ENCODE measurements at regions not wholly inside any gene's neighbourhood (a gene's known extent, or its start where the extent isn't known, plus 50 kb on each side); places are given as distances from the start of the nearest gene placed in this dataset.

DNA sequence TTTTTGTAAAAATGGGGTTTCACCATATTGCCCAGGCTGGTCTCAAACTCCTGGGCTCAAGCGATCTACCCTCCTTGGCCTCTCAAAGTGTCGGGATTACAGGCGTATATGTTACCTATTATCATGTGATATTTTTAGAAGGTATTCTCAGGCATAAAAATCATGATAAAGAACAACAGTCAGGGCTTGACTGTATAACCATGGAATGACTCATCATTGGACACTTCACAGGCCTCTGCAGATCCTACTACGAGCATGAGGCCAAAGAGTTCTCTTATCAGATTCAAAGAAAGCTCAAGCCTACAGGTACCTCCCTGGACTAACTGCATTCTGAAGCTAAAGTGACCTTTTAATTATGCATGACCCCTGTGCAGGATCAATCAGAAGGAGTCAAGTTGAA, 91.7 kb upstream of the PRICKLE2 start:
- DNase-seq (ENCODE audit: low spot score), result peak; percentile 5

DNA sequence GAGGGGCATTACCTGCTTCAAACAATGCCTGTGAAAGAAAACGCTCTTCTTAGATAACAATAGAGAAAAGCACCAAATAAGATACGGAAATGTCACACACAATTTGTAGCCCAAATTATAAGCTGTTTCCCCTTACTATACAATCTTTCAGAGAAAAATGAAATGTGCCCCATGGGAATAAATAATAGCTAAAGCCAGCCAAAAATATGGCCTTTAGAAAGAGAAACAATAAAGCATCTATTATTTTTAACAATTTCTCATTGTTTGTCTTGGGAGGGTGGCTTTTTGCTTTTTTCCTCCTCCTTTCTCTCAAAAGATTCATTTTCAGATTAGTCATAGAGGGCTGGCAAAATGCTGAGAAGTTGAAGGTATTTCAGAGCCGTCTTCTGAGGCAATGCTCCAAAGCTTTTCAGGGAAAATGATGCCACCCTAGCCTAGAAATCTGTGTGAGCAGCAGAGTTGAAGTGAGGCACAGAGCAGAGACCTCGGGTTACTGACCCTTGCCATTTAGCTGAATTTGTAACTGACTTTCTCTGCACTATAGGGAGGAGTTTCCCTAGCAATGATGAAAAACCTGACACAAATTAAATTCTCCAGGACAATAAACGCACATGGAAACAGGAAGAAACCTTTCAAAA, 86.3 kb upstream of the PRICKLE2 start:
- no peak for DNase-seq (ENCODE audit: low spot score)

DNA sequence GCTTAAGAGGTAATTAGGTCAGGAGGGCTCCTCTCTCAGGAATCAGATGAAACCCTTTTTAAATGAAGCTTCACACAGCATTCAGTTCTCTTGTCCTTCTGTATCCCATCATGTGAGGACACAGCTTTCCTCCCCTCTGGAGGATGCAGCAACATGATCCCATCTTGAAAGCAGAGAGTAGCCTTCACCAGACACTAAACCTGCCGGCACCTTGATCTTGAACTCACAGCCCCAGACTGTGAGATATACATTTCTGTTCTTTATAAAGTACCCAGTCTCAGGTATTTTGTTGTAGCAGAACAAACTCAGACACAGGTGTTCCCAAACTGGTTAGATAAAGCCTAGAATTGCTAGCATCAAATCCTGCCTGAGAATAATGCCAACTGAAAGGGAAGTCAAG, 83.7 kb upstream of the PRICKLE2 start:
- no peak for DNase-seq (ENCODE audit: low spot score)

DNA sequence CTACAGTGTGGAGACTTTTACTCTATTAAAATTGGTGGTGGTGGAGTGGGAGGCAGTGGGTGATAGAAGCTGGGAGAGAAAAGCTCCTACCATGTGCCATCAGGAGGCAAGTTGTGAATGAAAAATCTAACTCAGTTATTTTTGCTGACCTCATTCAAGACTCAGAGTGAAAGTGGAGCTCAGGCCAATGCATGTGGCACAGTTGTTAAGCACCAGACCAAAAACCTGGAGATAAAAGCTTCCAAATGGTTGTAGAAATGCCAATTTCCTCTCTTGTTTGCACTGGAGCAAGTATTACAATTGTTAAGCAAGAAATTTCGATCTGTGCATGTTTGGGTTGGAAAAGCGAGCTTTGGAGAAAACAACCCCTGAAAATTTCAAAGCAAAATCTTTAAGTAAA, 81.5 kb upstream of the PRICKLE2 start:
- DNase-seq (ENCODE audit: low spot score), result no peak

DNA sequence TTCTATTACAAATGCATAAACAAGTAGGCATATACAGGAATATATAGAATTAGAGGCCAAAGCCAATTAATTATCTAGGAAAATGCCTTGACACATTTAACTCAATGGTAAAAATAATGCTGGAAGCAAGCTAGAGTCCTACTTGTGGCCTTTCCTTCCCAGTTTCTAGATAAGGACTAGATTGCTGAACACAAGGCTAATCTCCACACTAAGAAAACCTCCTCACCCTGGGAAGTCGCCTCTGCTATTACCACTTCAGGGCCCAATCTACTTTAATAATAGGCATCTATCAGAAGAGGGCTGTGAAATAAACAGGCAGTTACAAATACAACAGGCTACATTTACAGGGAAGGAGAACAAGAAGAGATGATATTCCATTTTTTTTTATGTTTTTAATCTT, 80.5 kb upstream of the PRICKLE2 start:
- no peak for DNase-seq (ENCODE audit: low spot score)

DNA sequence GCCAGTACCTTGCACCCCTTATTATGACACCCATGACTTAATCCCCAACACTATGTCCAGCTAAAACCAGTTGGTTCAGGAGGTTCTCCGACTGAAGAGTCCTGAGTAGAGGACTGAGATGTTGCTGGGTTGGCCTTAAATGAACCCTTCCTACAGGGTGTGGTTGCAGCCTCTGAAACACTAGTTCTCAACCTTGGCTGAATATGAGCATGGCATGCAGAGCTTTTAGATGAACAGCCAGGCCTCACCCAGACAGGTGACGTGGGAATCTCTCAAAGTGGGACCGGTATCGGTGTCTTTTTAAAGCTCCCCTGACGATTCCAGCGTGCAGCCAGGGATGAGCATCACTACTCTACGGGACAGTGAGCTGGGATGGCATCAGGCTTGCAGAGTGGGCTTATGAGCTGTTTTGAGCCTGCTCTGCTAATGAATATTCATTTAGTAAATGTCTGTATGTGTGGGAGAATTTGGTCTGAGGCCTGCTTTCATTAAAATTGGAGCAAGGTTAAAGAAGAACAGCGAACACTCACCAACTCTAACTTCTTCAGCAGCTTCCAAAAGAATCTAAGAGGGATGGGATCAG, 79.7 kb upstream of the PRICKLE2 start:
- DNase-seq (ENCODE audit: low spot score), result no peak

DNA sequence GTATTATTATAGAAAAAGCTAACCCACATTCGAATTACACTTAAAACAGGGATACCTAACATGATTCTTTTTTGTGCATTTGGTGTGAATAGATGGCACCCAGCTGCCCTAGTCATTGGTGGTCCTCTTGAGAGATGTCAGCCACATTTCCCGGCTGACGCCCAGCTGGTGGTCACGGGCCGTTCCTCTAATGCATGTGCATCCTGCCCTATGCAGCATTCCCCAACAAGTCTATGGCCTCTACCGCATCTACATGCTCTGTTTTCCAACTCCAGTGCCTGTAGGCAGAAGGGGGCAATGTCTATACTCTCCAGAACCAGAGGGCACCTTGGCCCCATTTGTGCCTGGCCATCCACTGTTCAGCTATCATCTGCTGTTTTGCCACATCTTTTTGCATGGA, 78.6 kb upstream of the PRICKLE2 start:
- DNase-seq (ENCODE audit: low spot score), result no peak

DNA sequence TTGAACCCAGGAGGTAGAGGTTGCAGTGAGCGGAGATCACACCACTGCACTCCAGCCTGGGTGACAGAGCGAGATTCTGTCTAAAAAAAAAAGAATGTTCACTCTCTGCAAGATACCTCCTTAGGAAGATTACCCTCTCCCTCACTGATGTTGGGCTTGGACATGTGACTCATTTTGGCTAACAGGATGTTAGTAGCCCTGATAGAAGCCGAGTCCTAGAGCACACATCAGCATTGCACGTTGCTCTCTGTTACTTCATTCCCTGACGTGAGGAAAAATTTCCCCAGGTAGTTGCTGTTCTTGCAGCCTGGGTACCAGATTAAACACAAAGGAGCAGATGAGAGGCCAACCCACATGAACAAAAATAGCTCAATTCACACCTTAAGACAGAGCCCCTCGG, 78.1 kb upstream of the PRICKLE2 start:
- no peak for DNase-seq (ENCODE audit: low spot score)

DNA sequence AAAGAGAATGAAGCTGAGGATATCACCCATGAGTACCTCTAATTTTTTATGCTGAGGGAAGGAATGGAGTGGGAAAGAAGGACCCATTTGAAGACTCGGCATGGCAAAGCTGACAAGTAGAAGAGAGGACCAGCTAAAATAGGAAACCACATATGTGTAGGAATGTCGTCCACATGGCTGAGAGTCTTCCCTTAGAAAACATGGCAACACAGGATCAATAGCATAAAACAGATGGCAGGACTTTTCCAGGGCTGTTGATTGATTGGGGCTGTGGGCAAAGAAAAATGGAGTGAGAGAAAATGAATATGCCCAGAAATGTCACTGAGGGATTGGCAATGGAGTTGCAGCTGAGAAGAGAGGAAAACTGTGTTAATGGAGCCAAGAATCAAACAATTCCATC, 76.2 kb upstream of the PRICKLE2 start:
- DNase-seq (ENCODE audit: low spot score), result no peak

DNA sequence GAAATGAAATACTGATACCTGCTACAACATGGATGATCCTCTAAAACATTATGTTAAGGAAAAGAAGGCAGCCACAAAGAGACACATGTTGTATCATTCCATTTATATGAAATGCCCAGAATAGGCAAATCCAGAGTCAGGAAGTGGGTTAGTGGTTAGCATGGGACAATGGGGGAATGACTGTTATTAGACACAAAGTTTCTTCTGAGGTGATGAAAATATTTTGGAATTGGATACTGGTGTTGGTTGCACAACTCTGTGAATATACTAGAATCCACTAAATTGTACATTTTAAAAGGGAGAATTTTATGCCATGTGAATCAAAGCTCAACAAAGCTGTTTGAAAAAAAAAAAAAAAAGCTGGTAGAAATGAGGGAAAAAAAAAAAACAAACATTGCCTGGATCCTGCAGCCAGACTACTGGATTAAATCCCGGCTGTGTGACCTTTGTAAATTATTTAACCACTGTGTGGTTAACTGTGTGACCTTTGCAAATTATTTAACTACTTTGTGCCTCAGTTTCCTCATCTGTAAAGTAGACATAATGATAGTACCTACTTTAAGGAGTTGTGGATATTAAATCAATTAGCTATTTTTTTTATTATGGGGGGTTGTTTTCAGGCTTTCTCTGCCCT, 75.6 kb upstream of the PRICKLE2 start:
- DNase-seq (ENCODE audit: low spot score), result no peak

DNA sequence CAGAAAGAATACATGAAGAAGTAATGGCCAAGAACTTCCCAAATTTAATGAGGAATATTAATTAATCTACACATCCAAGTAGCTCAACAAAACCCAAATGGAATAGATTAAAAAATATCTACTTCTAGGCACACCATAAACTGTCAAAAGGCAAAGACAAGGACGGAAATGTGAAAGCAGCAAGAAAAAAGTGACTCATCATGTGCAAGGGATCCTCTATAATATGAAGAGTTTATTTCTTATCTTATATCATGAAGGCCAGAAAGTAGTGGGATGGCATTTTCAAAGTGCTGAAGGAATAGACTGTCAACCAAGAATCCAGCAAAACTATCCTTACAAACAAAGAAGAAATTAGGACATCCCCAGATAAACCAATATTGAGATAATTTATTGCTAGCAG, 73.9 kb upstream of the PRICKLE2 start:
- DNase-seq (ENCODE audit: low spot score), result no peak

DNA sequence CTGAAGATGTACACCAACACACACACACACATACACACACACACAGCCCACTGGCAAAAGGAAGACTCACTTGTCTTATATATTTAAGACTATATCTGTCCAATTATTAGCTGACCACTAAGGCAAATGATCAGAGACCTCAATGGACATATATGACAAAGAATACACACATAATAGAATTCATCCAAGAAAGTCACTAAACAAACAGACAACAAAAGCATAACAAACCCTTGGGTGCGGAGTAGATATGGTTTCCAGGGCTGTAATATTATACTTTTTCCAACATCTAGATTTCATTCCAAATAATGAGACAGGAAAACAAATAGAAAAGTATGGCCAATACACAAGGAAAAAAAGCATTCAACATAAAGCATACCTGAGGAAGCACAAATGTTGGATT, 72.3 kb upstream of the PRICKLE2 start:
- DNase-seq (ENCODE audit: low spot score), result no peak

DNA sequence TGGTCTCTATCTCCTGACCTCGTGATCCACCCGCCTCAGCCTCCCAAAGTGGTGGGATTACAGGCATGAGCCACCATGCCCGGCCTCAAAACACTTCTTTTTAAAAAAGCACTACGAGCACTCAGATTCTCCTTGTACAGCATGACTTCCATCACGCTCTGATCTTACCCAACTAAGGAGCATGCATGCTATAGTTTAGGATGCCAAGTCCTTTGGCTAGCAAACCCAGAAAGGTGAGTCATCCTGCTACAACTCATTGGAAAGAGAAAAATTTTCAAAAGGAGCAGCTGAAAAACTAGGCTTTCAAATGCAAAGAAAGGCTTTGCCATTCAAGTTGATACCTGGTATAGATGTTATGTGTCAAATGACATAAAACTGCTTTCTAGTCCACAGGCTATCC, 70.3 kb upstream of the PRICKLE2 start:
- no peak for DNase-seq (ENCODE audit: low spot score)

DNA sequence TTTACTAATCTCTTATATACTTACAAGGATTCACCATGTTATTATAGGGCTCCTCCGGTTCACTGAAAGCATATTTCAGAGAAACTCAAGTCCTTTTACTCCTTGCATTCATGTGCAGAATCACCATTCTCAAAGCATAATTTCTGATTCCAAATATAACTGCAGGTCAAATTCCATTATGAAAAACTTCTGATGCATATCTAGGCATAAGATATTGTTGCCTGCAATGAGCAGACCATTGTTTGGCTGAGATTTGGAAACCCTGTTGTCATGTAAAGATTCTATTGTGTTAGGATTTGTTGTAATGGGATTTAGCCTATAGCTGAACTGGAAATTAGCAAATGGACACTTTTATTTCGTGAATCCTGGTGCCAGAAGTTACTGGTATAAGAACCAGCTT, 69.5 kb upstream of the PRICKLE2 start:
- DNase-seq (ENCODE audit: low spot score), result no peak

DNA sequence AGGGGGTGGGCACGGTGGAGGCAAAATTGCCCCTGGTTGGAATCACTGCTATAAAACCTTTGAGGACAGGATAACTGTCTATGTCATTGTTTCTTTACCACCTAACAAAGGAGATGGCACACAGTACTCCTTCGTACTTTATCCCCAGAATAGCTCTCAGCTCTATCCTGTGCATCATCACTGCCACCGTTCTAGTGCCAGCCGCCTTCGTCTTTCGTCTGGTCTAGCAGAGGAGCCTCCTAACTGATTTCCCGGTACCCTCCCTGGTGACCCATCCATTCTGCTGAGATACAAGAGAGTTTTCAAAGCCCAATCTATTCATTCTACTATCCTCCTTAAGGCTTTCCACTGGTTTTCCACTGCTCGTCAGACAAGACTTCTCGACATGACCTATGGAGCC, 67.9 kb upstream of the PRICKLE2 start:
- DNase-seq (ENCODE audit: low spot score), result no peak

DNA sequence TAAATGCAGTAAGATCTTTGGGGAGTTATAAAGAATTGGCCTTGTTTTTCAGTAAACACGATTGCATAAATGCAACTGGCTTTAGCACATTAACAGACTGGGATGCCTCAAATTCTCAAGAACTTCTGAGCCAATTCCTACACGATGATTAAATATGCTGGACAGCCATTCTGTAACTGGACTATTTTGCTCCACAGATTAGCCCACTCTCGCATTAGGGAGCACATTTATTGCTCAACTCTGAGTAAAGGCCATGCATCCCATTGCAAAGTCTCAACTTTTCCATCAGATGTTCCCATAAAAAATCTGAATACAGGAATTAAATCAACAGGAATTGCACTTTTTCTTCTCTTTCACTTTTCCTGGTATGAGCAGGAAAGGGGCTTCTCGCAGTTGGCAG, 66.7 kb upstream of the PRICKLE2 start:
- no peak for DNase-seq (ENCODE audit: low spot score)

DNA sequence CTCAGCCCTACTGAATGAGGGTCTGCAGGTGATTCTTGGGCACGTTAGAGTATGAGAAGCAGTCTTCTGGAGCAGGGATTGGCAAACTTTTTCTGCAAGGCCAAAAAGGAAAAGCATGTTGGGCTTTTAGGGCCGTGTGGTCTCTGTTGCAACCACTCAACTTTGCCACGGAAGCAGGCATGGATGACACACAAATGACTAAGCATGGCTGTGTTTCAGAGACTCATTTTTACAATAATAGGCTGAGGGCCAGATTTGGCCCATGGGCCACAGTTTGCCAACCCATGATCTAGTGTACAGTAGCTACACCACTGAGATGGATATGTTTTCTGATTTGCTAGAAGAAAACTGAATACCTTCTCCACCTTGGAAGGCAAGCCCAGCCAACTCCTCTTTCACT, 66.1 kb upstream of the PRICKLE2 start:
- DNase-seq (ENCODE audit: low spot score), result peak; percentile 21

DNA sequence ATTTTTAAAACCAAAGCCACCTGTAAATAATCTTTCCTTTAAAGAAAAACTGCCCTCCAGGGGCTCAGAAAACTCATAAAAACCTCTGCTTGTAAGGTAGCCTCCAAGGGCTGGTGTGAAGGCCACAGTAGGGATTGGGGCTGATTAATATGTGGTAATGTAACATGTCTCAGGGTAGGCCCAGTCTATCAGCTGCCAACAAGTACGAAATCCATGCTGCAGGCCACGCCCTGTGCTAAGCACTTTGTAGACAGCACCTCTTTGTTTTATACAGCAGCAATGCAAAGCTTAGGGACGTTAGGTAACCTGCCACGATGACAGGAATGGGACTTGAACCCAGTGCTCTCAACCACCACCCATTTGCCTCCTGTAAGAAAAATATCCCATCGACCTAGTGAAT, 65.6 kb upstream of the PRICKLE2 start:
- peak; percentile 46 for DNase-seq (ENCODE audit: low spot score)

DNA sequence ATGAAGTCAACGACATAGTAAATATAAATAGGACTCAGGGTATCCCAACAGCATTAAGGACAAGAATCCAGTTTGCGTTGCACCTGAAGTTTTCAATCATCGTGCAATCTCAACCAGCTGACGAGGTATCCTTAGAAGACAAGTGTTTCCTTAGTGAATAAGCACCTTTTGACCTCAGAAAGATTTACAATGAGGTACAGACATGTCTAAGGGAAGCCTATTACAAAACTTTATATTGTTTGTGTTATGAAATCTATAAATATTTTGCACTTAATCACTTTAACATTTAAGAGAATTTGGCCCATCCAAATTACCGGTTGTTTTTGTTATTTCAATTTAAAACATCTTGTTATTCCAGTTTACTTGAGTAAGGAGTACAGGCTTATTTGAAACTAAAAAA, 64.9 kb upstream of the PRICKLE2 start:
- no peak for DNase-seq (ENCODE audit: low spot score)

DNA sequence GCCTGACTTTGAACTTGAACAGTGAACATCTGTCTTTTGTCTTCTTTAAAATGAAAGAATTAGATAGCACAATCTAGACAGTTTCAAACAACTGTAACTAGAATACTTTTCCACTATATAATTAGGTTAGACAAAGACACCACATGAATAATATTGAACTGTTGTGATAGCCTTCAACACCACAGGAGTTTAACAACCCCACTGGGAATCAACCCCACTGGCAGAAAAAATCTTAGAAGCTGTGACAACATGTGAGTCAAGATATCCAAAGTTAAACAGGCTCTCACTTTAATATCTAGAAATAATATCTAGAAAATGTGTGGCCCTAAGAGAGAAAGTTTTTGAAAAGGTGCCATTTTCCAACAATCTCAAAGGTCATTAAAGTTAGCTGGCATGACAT, 64.4 kb upstream of the PRICKLE2 start:
- no peak for DNase-seq (ENCODE audit: low spot score)

DNA sequence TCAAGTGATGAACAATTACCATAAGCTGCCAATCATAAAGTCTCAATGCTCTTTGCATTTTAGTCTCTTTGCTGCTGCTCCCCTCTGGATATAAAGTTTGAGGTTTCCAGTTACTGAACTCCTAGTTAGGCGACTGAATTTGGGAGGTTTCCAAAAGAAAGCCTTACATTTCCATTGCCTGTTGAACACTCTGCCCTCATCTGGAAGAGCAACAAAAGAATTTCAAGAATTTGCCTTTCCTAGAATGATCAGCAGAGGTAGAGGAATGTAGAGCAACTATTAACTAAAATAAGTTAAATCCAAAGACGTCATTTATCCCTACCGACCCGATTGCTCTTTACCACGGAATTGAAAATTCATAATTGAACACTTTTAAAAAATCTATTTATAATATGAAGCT, 53.4 kb upstream of the PRICKLE2 start:
- DNase-seq (ENCODE audit: low spot score), result no peak

DNA sequence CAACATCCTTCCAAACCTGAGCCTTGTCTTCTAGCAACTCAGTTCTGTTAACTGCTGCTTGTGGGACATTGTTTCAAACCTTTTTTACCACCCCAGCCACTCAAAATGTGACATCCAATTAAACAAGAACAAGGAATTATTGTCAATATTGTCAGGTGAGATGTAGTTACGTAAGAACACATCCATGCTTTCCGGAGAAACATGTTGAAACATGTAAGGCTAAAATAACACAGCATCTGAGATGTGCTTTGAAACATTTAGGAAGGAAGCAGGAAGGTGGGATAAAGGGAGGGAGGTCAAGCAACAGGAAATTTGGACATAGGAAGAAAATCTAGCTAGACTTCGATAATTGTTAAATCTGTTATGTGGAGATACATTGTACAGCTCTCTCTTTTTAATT, 50.9 kb upstream of the PRICKLE2 start:
- no peak for DNase-seq (ENCODE audit: low spot score)
